K562 (cell line): ENCODE measurements at regions not wholly inside any gene's neighbourhood (a gene's known extent, or its start where the extent isn't known, plus 50 kb on each side); places are given as distances from the start of the nearest gene placed in this dataset.
"Not testable (repeated sequence)": the region's sequence is repeated elsewhere in the genome, so short reads cannot be mapped to it uniquely, and the experiment has no call there.

ENCODE experiments used
- ATAC-seq: fragments of 200-7000 bp; cut with Tn5 transposase; 3 replicates; pipeline ENCODE4 v1.9.1; 2020; ENCODE audit warnings: moderate library complexity
- BruUV-seq: library from RNA; stranded (reverse); fragments of 400-500 nt; replicated peaks from 2 replicates; lab custom pipeline; 2021; lab: Mats Ljungman, UMichigan
- CTCF ChIA-PET: fragments of 300-600 bp; formaldehyde crosslinking; extraction: SDS; loops from one replicate; lab custom pipeline; 2021; ENCODE audit warnings: low intra/inter-chr PET ratio; lab: Yijun Ruan, JAX
- POLR2A ChIA-PET: fragments of 300-600, 350-650 bp; sonication (Branson Sonifier 250); formaldehyde crosslinking; extraction: SDS; loops from one replicate; lab custom pipeline; 2021; ENCODE audit warnings: antibody characterized with exemption, inconsistent platforms; lab: Yijun Ruan, JAX
- DNase-seq, 4 experiments: peaks; one replicate each; pipeline versions ENCODE4 v3.0.0 to v3.0.0-alpha.2; 2011 to 2018; ENCODE audit warnings: low spot score in 3 of 4, mixed read lengths in 3 of 4; ENCODE audit errors: extremely low read depth in 1 of 4
- FAIRE-seq: peaks from 2 replicates; lab custom pipeline; 2011; peaks lifted over from hg19 to GRCh38; lab: Jason Lieb, UNC
- H2AFZ ChIP-seq: 2 replicates; pipeline ENCODE4 v1.6.0; 2011; ENCODE audit warnings: low read depth, low read length, control low read depth, inconsistent platforms
- H3K27ac ChIP-seq: fragments of 200-600 bp; 3 replicates; pipeline ENCODE4 v1.8.0; 2011; ENCODE audit warnings: low read depth, mild to moderate bottlenecking, control low read depth, inconsistent platforms, low read length, moderate library complexity, mixed read lengths; ENCODE audit errors: extremely low read depth
- H3K27me3 ChIP-seq, 2 experiments: fragments of 300-600 bp in 1 of 2; 2 replicates in 1 of 2; 3 replicates in 1 of 2; pipeline versions ENCODE4 v1.6.0 to v1.8.0; 2011; ENCODE audit warnings: inconsistent platforms in 2 of 2, low read length in 2 of 2, mild to moderate bottlenecking in 1 of 2, mixed read lengths in 1 of 2, moderate library complexity in 1 of 2; ENCODE audit not compliant: control insufficient read depth in 2 of 2, insufficient read depth in 2 of 2
- H3K36me3 ChIP-seq: fragments of 300-600 bp; 3 replicates; pipeline ENCODE4 v1.8.0; 2011; ENCODE audit warnings: mild to moderate bottlenecking, low read length, inconsistent platforms; ENCODE audit not compliant: control insufficient read depth, insufficient read depth
- H3K4me1 ChIP-seq, 2 experiments: fragments of 200-600 bp in 1 of 2; replicated peaks in 1 of 2; 2 replicates in 1 of 2; 3 replicates in 1 of 2; pipeline versions ENCODE4 v1.5.1 to v1.8.0; 2011; ENCODE audit warnings: inconsistent platforms in 2 of 2, low read length in 2 of 2, mild to moderate bottlenecking in 1 of 2, mixed read lengths in 1 of 2, moderate library complexity in 1 of 2; ENCODE audit not compliant: control insufficient read depth in 2 of 2, insufficient read depth in 2 of 2
- H3K4me2 ChIP-seq: 2 replicates; pipeline ENCODE4 v1.6.1; 2011; ENCODE audit warnings: low read length, control low read depth, inconsistent platforms, mixed read lengths; ENCODE audit not compliant: insufficient read depth
- H3K4me3 ChIP-seq: fragments of 200-600 bp; sonication (generic), shearing (Covaris generic); 2 replicates; pipeline ENCODE4 v1.5.1; 2016; ENCODE audit warnings: control low read depth, inconsistent platforms
- H3K79me2 ChIP-seq: fragments of 200-600 bp; 3 replicates; pipeline ENCODE4 v1.8.0; 2011; ENCODE audit warnings: low read length, inconsistent platforms; ENCODE audit not compliant: control insufficient read depth, insufficient read depth
- H3K9ac ChIP-seq, 2 experiments: 2 replicates each; pipeline versions ENCODE4 v1.6.0 to v1.6.1; 2011; ENCODE audit warnings: low read depth in 2 of 2, low read length in 2 of 2, control low read depth in 1 of 2, inconsistent platforms in 1 of 2, mild to moderate bottlenecking in 1 of 2, mixed read lengths in 1 of 2; ENCODE audit not compliant: insufficient read depth in 1 of 2
- H3K9me1 ChIP-seq: one replicate; pipeline ENCODE4 v1.6.0; 2011; ENCODE audit warnings: inconsistent platforms, mild to moderate bottlenecking, low read length, moderate library complexity; ENCODE audit not compliant: control insufficient read depth, insufficient read depth
- H3K9me3 ChIP-seq: replicated peaks from 2 replicates; pipeline ENCODE4 v1.5.1; 2011; ENCODE audit warnings: low read depth, low read length, inconsistent platforms; ENCODE audit not compliant: control insufficient read depth, insufficient read depth
- H4K20me1 ChIP-seq: replicated peaks from 2 replicates; pipeline ENCODE4 v1.6.1; 2011; ENCODE audit warnings: low read length, inconsistent platforms, mixed read lengths; ENCODE audit not compliant: control insufficient read depth, insufficient read depth
- CBX2 ChIP-seq: fragments of 200-600 bp; sonication (generic); IDR thresholded peaks from one replicate; pipeline ENCODE4 v1.6.1; 2012; ENCODE audit warnings: mild to moderate bottlenecking, low read length, inconsistent platforms; ENCODE audit not compliant: insufficient read depth, poor library complexity, severe bottlenecking
- CREB1 ChIP-seq, 2 experiments: sonication (generic) in 1 of 2; formaldehyde crosslinking in 1 of 2; IDR thresholded peaks; 2 replicates each; pipeline versions ENCODE4 v1.6.1 to v1.8.0; 2012 to 2022; ENCODE audit warnings: inconsistent platforms in 1 of 2, mild to moderate bottlenecking in 1 of 2, missing genetic modification reagents in 1 of 2, moderate library complexity in 1 of 2
- ERF ChIP-seq: fragments of 450-650 bp; formaldehyde crosslinking; IDR thresholded peaks from 2 replicates; pipeline ENCODE4 v1.4.0; 2020; ENCODE audit warnings: mild to moderate bottlenecking, mixed read lengths
- HMGN3 ChIP-seq: IDR thresholded peaks from 2 replicates; pipeline ENCODE4 v1.6.1; 2011; ENCODE audit warnings: borderline replicate concordance, low read depth, mild to moderate bottlenecking, mixed read lengths, low read length; ENCODE audit not compliant: insufficient read length; ENCODE audit errors: extremely low read depth
- HNRNPH1 ChIP-seq: fragments of 200-400 bp; formaldehyde crosslinking; optimal IDR thresholded peaks from 2 replicates; pipeline ENCODE3; 2017; ENCODE audit warnings: low read depth, mild to moderate bottlenecking, low read length, moderate library complexity
- PCBP1 ChIP-seq: fragments of 200-400 bp; formaldehyde crosslinking; IDR thresholded peaks from 2 replicates; pipeline ENCODE4 v1.6.1; 2018; ENCODE audit warnings: mild to moderate bottlenecking, low read depth, low read length; ENCODE audit not compliant: poor library complexity, severe bottlenecking
- PPARD ChIP-seq: fragments of 250-450 bp; sonication (Bioruptor Pico); IDR thresholded peaks from 2 replicates; pipeline ENCODE4 v1.8.0; 2022; ENCODE audit warnings: inconsistent platforms, mild to moderate bottlenecking, moderate library complexity
- RB1 ChIP-seq: fragments of 450-650 bp; IDR thresholded peaks from 2 replicates; pipeline ENCODE4 v1.6.1; 2017; ENCODE audit warnings: low read depth, mild to moderate bottlenecking
- SMAD2 ChIP-seq: fragments of 150-350 bp; IDR thresholded peaks from 2 replicates; pipeline ENCODE4 v1.6.1; 2014; ENCODE audit warnings: low read depth, mild to moderate bottlenecking, low read length
- ZNF146 ChIP-seq: IDR thresholded peaks from one replicate; pipeline ENCODE4 v1.6.1; 2018; ENCODE audit warnings: missing compliant biosample characterization; ENCODE audit not compliant: unreplicated experiment
- WGBS: fragments of 100-300 bp; shearing (Covaris generic); methylation state at CpG from one replicate; pipeline ENCODE4 v1.1.6; 2016; ENCODE audit warnings: low coverage, mixed read lengths; ENCODE audit not compliant: insufficient coverage; ENCODE audit errors: missing lambda C conversion rate; 5-methylcytosine and 5-hydroxymethylcytosine counted together
- in situ Hi-C: fragments of 300-500 bp; cut with MboI; formaldehyde crosslinking; loops from 4 replicates; pipeline ENCODE4 v1.15.0; 2018; ENCODE audit warnings: inconsistent platforms, mixed read lengths
- intact Hi-C: fragments of 100-400 bp; cut with micrococcal nuclease; formaldehyde crosslinking; loops from 2 replicates; pipeline ENCODE4 v1.14.2; 2022
- TF ChIP-seq, protein P1 (sequence below): fragments of 150-350 bp; IDR thresholded peaks from 2 replicates; pipeline ENCODE4 v1.6.1; 2014; ENCODE audit warnings: low read depth, mild to moderate bottlenecking, low read length, borderline replicate concordance

- POLR2A ChIA-PET, intact Hi-C loops, DNase-seq, H3K9me3 ChIP-seq, H3K4me1 ChIP-seq, H3K36me3 ChIP-seq, H3K79me2 ChIP-seq, FAIRE-seq, BruUV-seq, H3K27ac ChIP-seq, H3K9me1 ChIP-seq, ATAC-seq, H3K4me3 ChIP-seq, CTCF ChIA-PET, in situ Hi-C loops, H3K9ac ChIP-seq, H2AFZ ChIP-seq, H3K4me2 ChIP-seq, H3K27me3 ChIP-seq, H4K20me1 ChIP-seq: not testable (repeated sequence)
- 8% methylated on average over 3 of the region's 4 CpGs for WGBS
Measured at GRCh38 chr3:106309798-106310197, 441.0 kb upstream of the CBLB start.

DNA sequence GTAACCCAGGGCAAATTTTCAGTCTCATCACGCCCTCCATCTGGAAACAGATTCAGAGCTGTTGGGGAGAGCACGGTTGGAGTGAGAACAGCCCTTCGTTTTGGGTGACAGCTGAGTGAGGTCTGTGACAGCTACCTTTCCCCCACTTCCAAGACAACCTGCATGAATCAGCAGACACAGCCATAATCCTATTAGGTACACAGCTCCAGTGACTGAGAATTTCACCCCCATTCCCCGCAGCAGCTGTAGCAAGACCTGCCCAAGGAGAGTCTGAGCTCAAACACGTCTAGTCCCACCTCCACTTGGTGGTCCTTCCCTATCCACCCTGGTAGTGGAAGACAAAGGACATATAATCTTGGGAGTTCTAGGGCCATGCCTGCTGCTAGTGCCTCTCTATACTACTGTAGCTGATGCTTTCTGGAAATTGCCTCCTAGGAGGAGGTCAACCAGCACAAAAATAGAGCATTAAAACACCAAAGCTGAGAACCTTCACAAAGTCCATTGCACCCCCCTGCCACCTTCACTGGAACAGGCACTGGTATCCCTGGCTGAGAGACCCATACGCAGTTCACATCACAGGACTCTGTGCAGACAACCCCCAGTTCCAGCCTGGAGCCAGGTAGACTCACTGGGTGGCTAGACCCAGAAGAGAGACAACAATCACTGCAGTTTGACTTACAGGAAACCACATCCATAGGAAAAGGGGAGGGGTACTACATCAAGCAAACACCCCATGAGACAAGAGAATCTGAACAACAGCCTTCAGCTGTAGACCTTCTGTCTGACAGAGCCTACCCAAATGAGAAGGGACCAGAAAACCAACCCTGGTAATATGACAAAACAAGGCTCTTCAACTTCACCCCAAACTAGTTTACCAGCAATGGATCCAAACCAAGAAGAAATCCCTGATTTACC lies 448.6 kb upstream of the CBLB start:
- intact Hi-C loops = no loop called here
- FAIRE-seq = no peak
- no peak for TF ChIP-seq PCBP1
- no peak for TF ChIP-seq HNRNPH1
- TF ChIP-seq CREB1 (IDR thresholded peaks at IDR 0.05) = no peak
- TF ChIP-seq CREB1 (CRISPR knock-in tag; IDR thresholded peaks at IDR 0.05) = no peak
- TF ChIP-seq HMGN3 = no peak
- no peak for TF ChIP-seq ZNF146 (CRISPR knock-in tag)
- no peak for TF ChIP-seq CBX2
- no peak for TF ChIP-seq SMAD2
- no peak for TF ChIP-seq PPARD
- TF ChIP-seq ERF (CRISPR knock-in tag) = no peak
- TF ChIP-seq, protein P1, sequence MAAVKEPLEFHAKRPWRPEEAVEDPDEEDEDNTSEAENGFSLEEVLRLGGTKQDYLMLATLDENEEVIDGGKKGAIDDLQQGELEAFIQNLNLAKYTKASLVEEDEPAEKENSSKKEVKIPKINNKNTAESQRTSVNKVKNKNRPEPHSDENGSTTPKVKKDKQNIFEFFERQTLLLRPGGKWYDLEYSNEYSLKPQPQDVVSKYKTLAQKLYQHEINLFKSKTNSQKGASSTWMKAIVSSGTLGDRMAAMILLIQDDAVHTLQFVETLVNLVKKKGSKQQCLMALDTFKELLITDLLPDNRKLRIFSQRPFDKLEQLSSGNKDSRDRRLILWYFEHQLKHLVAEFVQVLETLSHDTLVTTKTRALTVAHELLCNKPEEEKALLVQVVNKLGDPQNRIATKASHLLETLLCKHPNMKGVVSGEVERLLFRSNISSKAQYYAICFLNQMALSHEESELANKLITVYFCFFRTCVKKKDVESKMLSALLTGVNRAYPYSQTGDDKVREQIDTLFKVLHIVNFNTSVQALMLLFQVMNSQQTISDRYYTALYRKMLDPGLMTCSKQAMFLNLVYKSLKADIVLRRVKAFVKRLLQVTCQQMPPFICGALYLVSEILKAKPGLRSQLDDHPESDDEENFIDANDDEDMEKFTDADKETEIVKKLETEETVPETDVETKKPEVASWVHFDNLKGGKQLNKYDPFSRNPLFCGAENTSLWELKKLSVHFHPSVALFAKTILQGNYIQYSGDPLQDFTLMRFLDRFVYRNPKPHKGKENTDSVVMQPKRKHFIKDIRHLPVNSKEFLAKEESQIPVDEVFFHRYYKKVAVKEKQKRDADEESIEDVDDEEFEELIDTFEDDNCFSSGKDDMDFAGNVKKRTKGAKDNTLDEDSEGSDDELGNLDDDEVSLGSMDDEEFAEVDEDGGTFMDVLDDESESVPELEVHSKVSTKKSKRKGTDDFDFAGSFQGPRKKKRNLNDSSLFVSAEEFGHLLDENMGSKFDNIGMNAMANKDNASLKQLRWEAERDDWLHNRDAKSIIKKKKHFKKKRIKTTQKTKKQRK = no peak
- TF ChIP-seq RB1 = no peak

More for the DNA sequence above, 448.6 kb upstream of the CBLB start:
- in situ Hi-C loops = no loop called here
- H3K9ac ChIP-seq = no peak overlapping the region
- H3K27me3 ChIP-seq = no peaks in the 10 kb centered on the region
- ChIA-PET POLR2A (no interaction called here), CTCF (no interaction called here)
- no TSS peak for BruUV-seq
- no peaks in the 10 kb centered on the region for H3K79me2 ChIP-seq
- H2AFZ ChIP-seq = no peak overlapping the region
- H4K20me1 ChIP-seq = no peaks in the 10 kb centered on the region
- H3K27ac ChIP-seq = no peak overlapping the region
- 0% methylated on average over 6 of the region's 6 CpGs for WGBS
- no peaks in the 10 kb centered on the region for H3K9me3 ChIP-seq
- no peak overlapping the region for H3K4me3 ChIP-seq
- H3K36me3 ChIP-seq = no peaks in the 10 kb centered on the region
- no peak for ATAC-seq
- H3K9me1 ChIP-seq = no peaks in the 10 kb centered on the region
- no peaks in the 10 kb centered on the region for H3K4me1 ChIP-seq
- DNase-seq = no peak
- no peak overlapping the region for H3K4me2 ChIP-seq
